HEK293 (cell line): ENCODE measurements at regions not wholly inside any gene's neighbourhood (a gene's known extent, or its start where the extent isn't known, plus 50 kb on each side); places are given as distances from the start of the nearest gene placed in this dataset.

Experiments used
- CTCF ChIA-PET: fragments of 350-600 bp; formaldehyde crosslinking; extraction: SDS; loops from one replicate; lab custom pipeline; 2021; ENCODE audit warnings: antibody characterized with exemption; lab: Yijun Ruan, JAX
- POLR2A ChIA-PET: fragments of 300-600 bp; formaldehyde crosslinking; extraction: SDS; loops from one replicate; lab custom pipeline; 2020; ENCODE audit warnings: antibody characterized with exemption, inconsistent platforms; lab: Yijun Ruan, JAX
- H3K27ac ChIP-seq: fragments of 200-500 bp; sonication (Bioruptor generic); 2 replicates; pipeline ENCODE4 v1.5.1; 2014; ENCODE audit warnings: low read depth, low read length, control low read depth, inconsistent platforms; ENCODE audit errors: extremely low read depth
- H3K36me3 ChIP-seq, 2 experiments: fragments of 200-500 bp in 1 of 2; sonication (Bioruptor generic) in 1 of 2; 1 replicate in 1 of 2; 2 replicates in 1 of 2; pipeline ENCODE4 v1.5.1; 2014 to 2017; ENCODE audit warnings: inconsistent platforms in 2 of 2, low read length in 2 of 2; ENCODE audit not compliant: control insufficient read depth in 2 of 2, insufficient read depth in 1 of 2
- H3K4me1 ChIP-seq: fragments of 200-500 bp; sonication (Bioruptor generic); 2 replicates; pipeline ENCODE4 v1.5.1; 2014; ENCODE audit warnings: mild to moderate bottlenecking, low read length, inconsistent platforms; ENCODE audit not compliant: control insufficient read depth, insufficient read depth
- H3K4me3 ChIP-seq: 2 replicates; pipeline ENCODE4 v1.5.1; 2011; ENCODE audit warnings: low read depth, mild to moderate bottlenecking, control low read depth, low read length, moderate library complexity
- H3K9me3 ChIP-seq: fragments of 200-500 bp; sonication (Bioruptor generic); 2 replicates; pipeline ENCODE4 v1.5.1; 2014; ENCODE audit warnings: low read depth, low read length, inconsistent platforms; ENCODE audit not compliant: control insufficient read depth, insufficient read depth
- HOXC10 ChIP-seq: sonication (generic); formaldehyde crosslinking; IDR thresholded peaks from 2 replicates; pipeline ENCODE4 v1.8.1; 2023; ENCODE audit warnings: mild to moderate bottlenecking, missing genetic modification reagents
- HOXD13 ChIP-seq: sonication (generic); formaldehyde crosslinking; IDR thresholded peaks from 2 replicates; pipeline ENCODE4 v1.8.0; 2022; ENCODE audit warnings: missing genetic modification reagents, borderline replicate concordance
- IKZF3 ChIP-seq: fragments of 450-650 bp; IDR thresholded peaks from 2 replicates; pipeline ENCODE4 v1.5.0; 2018; ENCODE audit warnings: missing biosample characterization, mild to moderate bottlenecking, missing genetic modification characterization, moderate library complexity
- KLF10 ChIP-seq: fragments of 450-650 bp; IDR thresholded peaks from 2 replicates; pipeline ENCODE4 v1.5.1; 2018; ENCODE audit warnings: missing biosample characterization, mild to moderate bottlenecking, missing genetic modification characterization
- ZFP69B ChIP-seq: fragments of 450-650 bp; formaldehyde crosslinking; IDR thresholded peaks from 2 replicates; pipeline ENCODE4 v1.5.1; 2016; ENCODE audit warnings: missing biosample characterization, missing genetic modification characterization
- ZNF146 ChIP-seq: fragments of 450-650 bp; formaldehyde crosslinking; IDR thresholded peaks from 2 replicates; pipeline ENCODE4 v1.5.1; 2016; ENCODE audit warnings: missing biosample characterization, missing genetic modification characterization
- ZNF175 ChIP-seq: fragments of 450-650 bp; formaldehyde crosslinking; IDR thresholded peaks from 2 replicates; pipeline ENCODE4 v1.5.1; 2016; ENCODE audit warnings: missing biosample characterization, missing genetic modification characterization
- ZNF266 ChIP-seq: fragments of 450-650 bp; formaldehyde crosslinking; IDR thresholded peaks from 2 replicates; pipeline ENCODE4 v1.5.1; 2016; ENCODE audit warnings: missing biosample characterization, missing genetic modification characterization, low read depth
- ZNF274 ChIP-seq, 2 experiments: fragments of 200-500 bp in 1 of 2; fragments of 450-650 bp in 1 of 2; sonication (Bioruptor generic) in 1 of 2; formaldehyde crosslinking in 1 of 2; IDR thresholded peaks; 2 replicates each; pipeline versions ENCODE4 v1.5.1 to v1.6.1; 2014 to 2016; ENCODE audit warnings: borderline replicate concordance in 1 of 2, inconsistent platforms in 1 of 2, low read length in 1 of 2, missing biosample characterization in 1 of 2, missing genetic modification characterization in 1 of 2
- ZNF335 ChIP-seq: fragments of 450-650 bp; formaldehyde crosslinking; conservative IDR thresholded peaks from 2 replicates; pipeline ENCODE4 v1.5.1; 2016; ENCODE audit warnings: missing biosample characterization, missing genetic modification characterization
- ZNF37A ChIP-seq: fragments of 450-650 bp; IDR thresholded peaks from 2 replicates; pipeline ENCODE4 v1.5.1; 2018; ENCODE audit warnings: missing biosample characterization, missing genetic modification characterization
- ZNF416 ChIP-seq: fragments of 450-650 bp; formaldehyde crosslinking; IDR thresholded peaks from 2 replicates; pipeline ENCODE4 v1.5.1; 2016; ENCODE audit warnings: missing biosample characterization, missing genetic modification characterization
- ZNF596 ChIP-seq: fragments of 450-650 bp; IDR thresholded peaks from 2 replicates; pipeline ENCODE4 v1.5.0; 2018; ENCODE audit warnings: missing biosample characterization, mild to moderate bottlenecking, missing genetic modification characterization, moderate library complexity
- ZNF623 ChIP-seq: fragments of 450-650 bp; formaldehyde crosslinking; IDR thresholded peaks from 2 replicates; pipeline ENCODE4 v1.5.1; 2016; ENCODE audit warnings: missing biosample characterization, missing genetic modification characterization
- ZNF837 ChIP-seq: fragments of 450-650 bp; formaldehyde crosslinking; IDR thresholded peaks from 2 replicates; pipeline ENCODE4 v1.5.1; 2016; ENCODE audit warnings: missing biosample characterization, missing genetic modification characterization
- ZSCAN30 ChIP-seq: fragments of 450-650 bp; IDR thresholded peaks from 2 replicates; pipeline ENCODE4 v1.5.1; 2018; ENCODE audit warnings: missing biosample characterization, mild to moderate bottlenecking, missing genetic modification characterization, moderate library complexity
- TF ChIP-seq, protein P1 (sequence below): IDR thresholded peaks from 2 replicates; pipeline ENCODE4 v1.6.1; 2011; ENCODE audit warnings: mild to moderate bottlenecking, low read depth, low read length, borderline replicate concordance
- TF ChIP-seq, protein P2 (sequence below): fragments of 450-650 bp; formaldehyde crosslinking; IDR thresholded peaks from 2 replicates; pipeline ENCODE4 v1.5.1; 2016; ENCODE audit warnings: missing biosample characterization, missing genetic modification characterization, low read depth
- TF ChIP-seq, protein P3 (sequence below): fragments of 450-650 bp; formaldehyde crosslinking; IDR thresholded peaks from 2 replicates; pipeline ENCODE4 v1.5.1; 2016; ENCODE audit warnings: missing biosample characterization, missing genetic modification characterization
- TF ChIP-seq, protein P4 (sequence below): fragments of 450-650 bp; formaldehyde crosslinking; IDR thresholded peaks from 2 replicates; pipeline ENCODE4 v1.5.1; 2016; ENCODE audit warnings: missing biosample characterization, missing genetic modification characterization
- TF ChIP-seq, protein P5 (sequence below): fragments of 450-650 bp; formaldehyde crosslinking; IDR thresholded peaks from 2 replicates; pipeline ENCODE4 v1.5.1; 2016; ENCODE audit warnings: missing biosample characterization, missing genetic modification characterization

DNA sequence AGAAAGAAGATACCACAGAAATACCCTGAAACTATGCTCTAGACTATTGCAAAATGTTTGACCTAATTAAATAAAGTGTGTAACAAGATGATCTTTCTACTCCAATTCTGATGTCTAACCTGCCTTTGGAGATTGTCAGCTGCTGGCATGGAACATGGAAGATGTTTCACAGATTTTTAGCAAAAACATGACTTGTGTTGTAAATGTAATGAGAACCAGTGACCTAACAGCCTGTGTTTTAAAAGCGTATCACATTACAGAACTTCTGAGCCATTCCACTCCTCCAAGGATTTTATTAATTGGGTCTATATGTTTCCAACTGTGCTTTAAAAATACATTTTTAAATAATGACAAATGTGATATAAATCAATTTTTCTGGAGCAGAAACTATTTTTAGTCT is 526.3 kb upstream of the SEMA3D start:
- Histone ChIP-seq H3K9me3 (no peaks in the 10 kb centered on the region), H3K36me3 (no peaks in the 10 kb centered on the region), H3K27ac (no peak overlapping the region), H3K4me1 (no peaks in the 10 kb centered on the region; the same call in 1 of the 2 replicates), H3K4me3 (no peak overlapping the region)
- TF ChIP-seq, protein P1, sequence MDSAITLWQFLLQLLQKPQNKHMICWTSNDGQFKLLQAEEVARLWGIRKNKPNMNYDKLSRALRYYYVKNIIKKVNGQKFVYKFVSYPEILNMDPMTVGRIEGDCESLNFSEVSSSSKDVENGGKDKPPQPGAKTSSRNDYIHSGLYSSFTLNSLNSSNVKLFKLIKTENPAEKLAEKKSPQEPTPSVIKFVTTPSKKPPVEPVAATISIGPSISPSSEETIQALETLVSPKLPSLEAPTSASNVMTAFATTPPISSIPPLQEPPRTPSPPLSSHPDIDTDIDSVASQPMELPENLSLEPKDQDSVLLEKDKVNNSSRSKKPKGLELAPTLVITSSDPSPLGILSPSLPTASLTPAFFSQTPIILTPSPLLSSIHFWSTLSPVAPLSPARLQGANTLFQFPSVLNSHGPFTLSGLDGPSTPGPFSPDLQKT, result no peak
- TF ChIP-seq ZNF37A (tag by site-specific recombination), result no peak
- ChIA-PET POLR2A (no interaction called here), CTCF (interaction anchor here (0.7 kb wide), 1 partner anchor 1763 kb away, joined by 3 read pairs; no protein-coding TSS in a partner anchor)

DNA sequence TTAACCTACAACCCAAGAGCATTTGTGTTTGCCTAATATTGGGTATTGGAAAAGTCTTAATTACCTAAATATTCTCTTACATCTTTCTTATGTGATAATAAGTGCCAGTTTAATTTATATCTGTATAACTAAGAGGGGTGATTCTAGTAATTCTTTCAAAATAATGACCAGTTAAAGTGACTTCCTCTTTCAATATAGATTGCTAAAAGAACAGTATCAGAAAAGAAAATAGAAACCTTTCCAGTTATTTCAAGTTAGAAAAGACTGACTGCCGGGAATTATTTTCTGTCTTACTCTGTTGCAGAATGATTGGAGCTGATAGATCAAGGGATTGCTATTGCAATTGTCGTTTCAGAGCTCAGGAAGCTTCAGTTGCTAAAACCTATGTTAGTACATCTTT is 525.0 kb upstream of the SEMA3D start:
- CTCF ChIA-PET, result no interaction called here
- Histone ChIP-seq H3K9me3 (no peaks in the 10 kb centered on the region), H3K27ac (no peak overlapping the region), H3K4me3 (no peak overlapping the region), H3K36me3 (no peaks in the 10 kb centered on the region), H3K4me1 (no peaks in the 10 kb centered on the region; the same call in 1 of the 2 replicates)
- TF ChIP-seq ZNF596 (tag by site-specific recombination) (no peak), HOXD13 (CRISPR knock-in tag) (no peak), IKZF3 (tag by site-specific recombination) (no peak), KLF10 (tag by site-specific recombination) (no peak), ZNF335 (tag by site-specific recombination) (no peak), ZNF146 (tag by site-specific recombination) (no peak), ZNF266 (tag by site-specific recombination) (no peak), ZNF837 (tag by site-specific recombination) (no peak), ZFP69B (tag by site-specific recombination) (no peak), ZNF416 (no peak)
- TF ChIP-seq, protein P2, sequence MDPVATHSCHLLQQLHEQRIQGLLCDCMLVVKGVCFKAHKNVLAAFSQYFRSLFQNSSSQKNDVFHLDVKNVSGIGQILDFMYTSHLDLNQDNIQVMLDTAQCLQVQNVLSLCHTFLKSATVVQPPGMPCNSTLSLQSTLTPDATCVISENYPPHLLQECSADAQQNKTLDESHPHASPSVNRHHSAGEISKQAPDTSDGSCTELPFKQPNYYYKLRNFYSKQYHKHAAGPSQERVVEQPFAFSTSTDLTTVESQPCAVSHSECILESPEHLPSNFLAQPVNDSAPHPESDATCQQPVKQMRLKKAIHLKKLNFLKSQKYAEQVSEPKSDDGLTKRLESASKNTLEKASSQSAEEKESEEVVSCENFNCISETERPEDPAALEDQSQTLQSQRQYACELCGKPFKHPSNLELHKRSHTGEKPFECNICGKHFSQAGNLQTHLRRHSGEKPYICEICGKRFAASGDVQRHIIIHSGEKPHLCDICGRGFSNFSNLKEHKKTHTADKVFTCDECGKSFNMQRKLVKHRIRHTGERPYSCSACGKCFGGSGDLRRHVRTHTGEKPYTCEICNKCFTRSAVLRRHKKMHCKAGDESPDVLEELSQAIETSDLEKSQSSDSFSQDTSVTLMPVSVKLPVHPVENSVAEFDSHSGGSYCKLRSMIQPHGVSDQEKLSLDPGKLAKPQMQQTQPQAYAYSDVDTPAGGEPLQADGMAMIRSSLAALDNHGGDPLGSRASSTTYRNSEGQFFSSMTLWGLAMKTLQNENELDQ (tag by site-specific recombination), result no peak
- TF ChIP-seq, protein P3, sequence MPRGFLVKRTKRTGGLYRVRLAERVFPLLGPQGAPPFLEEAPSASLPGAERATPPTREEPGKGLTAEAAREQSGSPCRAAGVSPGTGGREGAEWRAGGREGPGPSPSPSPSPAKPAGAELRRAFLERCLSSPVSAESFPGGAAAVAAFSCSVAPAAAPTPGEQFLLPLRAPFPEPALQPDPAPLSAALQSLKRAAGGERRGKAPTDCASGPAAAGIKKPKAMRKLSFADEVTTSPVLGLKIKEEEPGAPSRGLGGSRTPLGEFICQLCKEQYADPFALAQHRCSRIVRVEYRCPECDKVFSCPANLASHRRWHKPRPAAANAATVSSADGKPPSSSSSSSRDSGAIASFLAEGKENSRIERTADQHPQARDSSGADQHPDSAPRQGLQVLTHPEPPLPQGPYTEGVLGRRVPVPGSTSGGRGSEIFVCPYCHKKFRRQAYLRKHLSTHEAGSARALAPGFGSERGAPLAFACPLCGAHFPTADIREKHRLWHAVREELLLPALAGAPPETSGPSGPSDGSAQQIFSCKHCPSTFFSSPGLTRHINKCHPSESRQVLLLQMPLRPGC, result no peak
- POLR2A ChIA-PET, result no interaction called here

DNA sequence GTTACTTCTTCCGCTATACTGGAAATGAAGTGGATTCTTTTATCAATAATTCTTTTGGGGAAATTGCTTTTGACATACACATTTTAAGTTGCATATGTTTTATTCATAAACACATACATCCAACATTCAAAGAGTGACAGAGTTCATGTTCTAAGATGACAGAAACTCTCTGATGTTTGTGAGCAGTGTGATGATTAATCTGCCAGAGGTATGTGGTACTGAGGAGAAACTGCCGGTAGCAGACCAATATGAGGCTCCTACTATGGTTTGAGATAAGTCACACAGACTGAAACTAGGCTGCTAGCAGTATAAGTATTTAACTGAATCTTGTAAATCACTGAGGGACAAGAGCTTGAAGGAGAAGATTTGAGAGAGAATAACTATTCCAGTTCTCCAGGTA is 524.1 kb upstream of the SEMA3D start:
- Histone ChIP-seq H3K27ac (no peak overlapping the region), H3K4me1 (no peaks in the 10 kb centered on the region; the same call in 1 of the 2 replicates), H3K36me3 (no peaks in the 10 kb centered on the region), H3K9me3 (no peaks in the 10 kb centered on the region), H3K4me3 (no peak overlapping the region)
- ChIA-PET CTCF (no interaction called here), POLR2A (no interaction called here)
- TF ChIP-seq ZNF274 (IDR thresholded peaks at IDR 0.05; ENCODE audit: low read length) (no peak), ZNF274 (tag by site-specific recombination; IDR thresholded peaks at IDR 0.05; ENCODE audit: borderline replicate concordance) (no peak), ZNF175 (tag by site-specific recombination) (no peak), ZSCAN30 (no peak), HOXC10 (CRISPR knock-in tag) (no peak), ZNF623 (tag by site-specific recombination) (no peak), ZNF335 (tag by site-specific recombination) (no peak)
- TF ChIP-seq, protein P4, sequence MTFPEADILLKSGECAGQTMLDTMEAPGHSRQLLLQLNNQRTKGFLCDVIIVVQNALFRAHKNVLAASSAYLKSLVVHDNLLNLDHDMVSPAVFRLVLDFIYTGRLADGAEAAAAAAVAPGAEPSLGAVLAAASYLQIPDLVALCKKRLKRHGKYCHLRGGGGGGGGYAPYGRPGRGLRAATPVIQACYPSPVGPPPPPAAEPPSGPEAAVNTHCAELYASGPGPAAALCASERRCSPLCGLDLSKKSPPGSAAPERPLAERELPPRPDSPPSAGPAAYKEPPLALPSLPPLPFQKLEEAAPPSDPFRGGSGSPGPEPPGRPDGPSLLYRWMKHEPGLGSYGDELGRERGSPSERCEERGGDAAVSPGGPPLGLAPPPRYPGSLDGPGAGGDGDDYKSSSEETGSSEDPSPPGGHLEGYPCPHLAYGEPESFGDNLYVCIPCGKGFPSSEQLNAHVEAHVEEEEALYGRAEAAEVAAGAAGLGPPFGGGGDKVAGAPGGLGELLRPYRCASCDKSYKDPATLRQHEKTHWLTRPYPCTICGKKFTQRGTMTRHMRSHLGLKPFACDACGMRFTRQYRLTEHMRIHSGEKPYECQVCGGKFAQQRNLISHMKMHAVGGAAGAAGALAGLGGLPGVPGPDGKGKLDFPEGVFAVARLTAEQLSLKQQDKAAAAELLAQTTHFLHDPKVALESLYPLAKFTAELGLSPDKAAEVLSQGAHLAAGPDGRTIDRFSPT, result no peak
- TF ChIP-seq, protein P5, sequence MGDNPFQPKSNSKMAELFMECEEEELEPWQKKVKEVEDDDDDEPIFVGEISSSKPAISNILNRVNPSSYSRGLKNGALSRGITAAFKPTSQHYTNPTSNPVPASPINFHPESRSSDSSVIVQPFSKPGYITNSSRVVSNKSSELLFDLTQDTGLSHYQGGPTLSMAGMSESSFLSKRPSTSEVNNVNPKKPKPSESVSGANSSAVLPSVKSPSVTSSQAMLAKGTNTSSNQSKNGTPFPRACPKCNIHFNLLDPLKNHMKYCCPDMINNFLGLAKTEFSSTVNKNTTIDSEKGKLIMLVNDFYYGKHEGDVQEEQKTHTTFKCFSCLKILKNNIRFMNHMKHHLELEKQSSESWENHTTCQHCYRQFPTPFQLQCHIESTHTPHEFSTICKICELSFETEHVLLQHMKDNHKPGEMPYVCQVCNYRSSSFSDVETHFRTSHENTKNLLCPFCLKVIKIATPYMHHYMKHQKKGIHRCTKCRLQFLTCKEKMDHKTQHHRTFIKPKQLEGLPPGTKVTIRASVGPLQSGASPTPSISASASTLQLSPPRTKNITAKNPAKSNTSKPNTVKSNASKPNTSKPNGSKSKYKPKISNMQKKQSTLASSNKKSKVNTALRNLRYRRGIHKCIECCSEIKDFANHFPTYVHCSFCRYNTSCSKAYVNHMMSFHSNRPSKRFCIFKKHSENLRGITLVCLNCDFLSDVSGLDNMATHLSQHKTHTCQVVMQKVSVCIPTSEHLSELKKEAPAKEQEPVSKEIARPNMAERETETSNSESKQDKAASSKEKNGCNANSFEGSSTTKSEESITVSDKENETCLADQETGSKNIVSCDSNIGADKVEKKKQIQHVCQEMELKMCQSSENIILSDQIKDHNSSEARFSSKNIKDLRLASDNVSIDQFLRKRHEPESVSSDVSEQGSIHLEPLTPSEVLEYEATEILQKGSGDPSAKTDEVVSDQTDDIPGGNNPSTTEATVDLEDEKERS, result no peak
